ENCODE measurements at regions not wholly inside any gene's neighbourhood (a gene's known extent, or its start where the extent isn't known, plus 50 kb on each side); places are given as distances from the start of the nearest gene placed in this dataset.

- TF ChIP-seq MAFK (IDR thresholded peaks at IDR 0.05; ENCODE audit: low read depth, low read length) (no peak), NFE2L2 (IDR thresholded peaks at IDR 0.05; ENCODE audit: low read depth, low read length) (no peak), MAZ (IDR thresholded peaks at IDR 0.05; ENCODE audit: borderline replicate concordance, low read depth, low read length) (no peak), BHLHE40 (IDR thresholded peaks at IDR 0.05; ENCODE audit: low read depth, low read length) (peak; percentile 55; the same call in 1 of the 2 replicates)
- Histone ChIP-seq H3K14ac (replicated peaks; ENCODE audit: low read depth, low read length) (no peak overlapping the region), H3K23ac (ENCODE audit: low read depth, low read length) (no peak overlapping the region), H2BK20ac (ENCODE audit: low read depth, low read length) (no peak overlapping the region; the same call in 1 of the 2 replicates), H2BK15ac (ENCODE audit: low read depth, low read length) (no peak overlapping the region), H3K36me3 (ENCODE audit: control insufficient read depth, insufficient read depth, low read length) (no peaks in the 10 kb centered on the region), H2AK5ac (ENCODE audit: low read depth, low read length) (no peak overlapping the region; the same call in 1 of the 2 replicates), H3K9me1 (ENCODE audit: insufficient read depth, low read length) (no peaks in the 10 kb centered on the region), H3K27ac (ENCODE audit: insufficient read depth, low read length) (no peak overlapping the region), H2BK5ac (ENCODE audit: low read depth, low read length, poor library complexity, severe bottlenecking) (no peak overlapping the region), H4K8ac (ENCODE audit: low read depth in 2 of 2, low read length in 2 of 2) (no peak overlapping the region), H3K4ac (ENCODE audit: low read depth, low read length) (0 out of 2 replicates have a peak overlapping the region, but pooled peaks have one; percentile 12), H2BK120ac (ENCODE audit: low read depth, low read length) (no peak overlapping the region), H3K4me2 (ENCODE audit: low read depth, low read length) (no peak overlapping the region), H3K79me1 (ENCODE audit: low read depth in 1 of 2, low read length in 2 of 2) (no peaks in the 10 kb centered on the region), H3K4me1 (ENCODE audit: control insufficient read depth, insufficient read depth, low read length) (peaks cover 3% of the 10 kb centered on the region; the same call in 1 of the 2 replicates), H4K20me1 (ENCODE audit: insufficient read depth, low read length) (no peaks in the 10 kb centered on the region), H4K5ac (ENCODE audit: low read depth, low read length) (no peak overlapping the region), H3K27me3 (ENCODE audit: control insufficient read depth, insufficient read depth, low read length) (no peaks in the 10 kb centered on the region), H2AK9ac (replicated peaks; ENCODE audit: low read depth, low read length, poor library complexity) (no peak overlapping the region), H2AFZ (replicated peaks; ENCODE audit: low read length, poor library complexity) (no peak overlapping the region), H3K4me3 (ENCODE audit: insufficient read depth, low read depth, low read length) (no peak overlapping the region), H3K56ac (ENCODE audit: extremely low read depth, insufficient read depth, low read length) (no peak overlapping the region; the same call in 1 of the 2 replicates), H3K9ac (ENCODE audit: low read depth, low read length) (no peak overlapping the region), H3K9me3 (ENCODE audit: control insufficient read depth, insufficient read depth, low read length) (no peaks in the 10 kb centered on the region), H3K18ac (ENCODE audit: low read depth, low read length) (no peak overlapping the region), H4K91ac (ENCODE audit: insufficient read depth, low read depth, low read length) (no peak overlapping the region)
- peak; percentile 27; the same call in 1 of the 2 replicates for ATAC-seq (ENCODE audit: low read depth)
- in situ Hi-C loops (cut with MboI; ENCODE audit: low sequenced_read_pairs) (no loop called here), intact Hi-C loops (cut with micrococcal nuclease) (no loop called here), dilution Hi-C loops (cut with HindIII; ENCODE audit: low sequenced_read_pairs, unreplicated experiment) (no loop called here)
- ChIA-PET CTCF (no interaction called here), POLR2A (ENCODE audit: unreplicated experiment) (no interaction called here)
- WGBS, 2 experiments (ENCODE audit: extremely low coverage in 2 of 2, insufficient read length in 1 of 2), result no CpG with 5 or more reads among the region's 3 CpGs
- no TSS peak for BruUV-seq (replicated peaks)
- peak; percentile 29 for DNase-seq
Observed at GRCh38 chr10:36281831-36282331, 639.8 kb upstream of the FZD8 start.

Measured in IMR-90 (cell line).